ENCODE measurements at regions not wholly inside any gene's neighbourhood (a gene's known extent, or its start where the extent isn't known, plus 50 kb on each side); places are given as distances from the start of the nearest gene placed in this dataset.

GRCh38 chr13:70394031-70394548 is 285.8 kb upstream of the KLHL1 start:
- H4K20me1 ChIP-seq (ENCODE audit: insufficient read depth, low read length): no peaks in the 10 kb centered on the region
- no peaks in the 10 kb centered on the region for H3K27me3 ChIP-seq (ENCODE audit: insufficient read depth, low read length)
- no peaks in the 10 kb centered on the region for H3K36me3 ChIP-seq (ENCODE audit: insufficient read depth, low read length)
- H2AFZ ChIP-seq (ENCODE audit: low read length): no peak overlapping the region
- H3K9me3 ChIP-seq (ENCODE audit: low read depth, low read length): no peaks in the 10 kb centered on the region
- no peak overlapping the region for H3K4me2 ChIP-seq (ENCODE audit: insufficient read depth, low read length)
- no peak overlapping the region for H3K27ac ChIP-seq (ENCODE audit: low read depth, low read length)
- no peak for DNase-seq (ENCODE audit: insufficient read length, low spot score, missing footprints)
- no peak overlapping the region for H3K4me3 ChIP-seq (ENCODE audit: insufficient read depth, low read length)
- no peak for TF ChIP-seq CTCF (IDR thresholded peaks at IDR 0.05; ENCODE audit: extremely low read depth, low read depth, low read length)
- no peaks in the 10 kb centered on the region for H3K79me2 ChIP-seq (ENCODE audit: insufficient read depth, low read length)
- H3K4me1 ChIP-seq (ENCODE audit: insufficient read depth, low read length): no peaks in the 10 kb centered on the region

- H3K4me3 ChIP-seq (ENCODE audit: insufficient read depth, low read length): no peak overlapping the region
- no peaks in the 10 kb centered on the region for H3K9me3 ChIP-seq (ENCODE audit: low read depth, low read length)
- no peaks in the 10 kb centered on the region for H4K20me1 ChIP-seq (ENCODE audit: insufficient read depth, low read length)
- no peak overlapping the region for H3K27ac ChIP-seq (ENCODE audit: low read depth, low read length)
- H3K79me2 ChIP-seq (ENCODE audit: insufficient read depth, low read length): no peaks in the 10 kb centered on the region
- no peak for TF ChIP-seq CTCF (IDR thresholded peaks at IDR 0.05; ENCODE audit: extremely low read depth, low read depth, low read length)
- H2AFZ ChIP-seq (ENCODE audit: low read length): no peak overlapping the region
- no peaks in the 10 kb centered on the region for H3K4me1 ChIP-seq (ENCODE audit: insufficient read depth, low read length)
- no peaks in the 10 kb centered on the region for H3K27me3 ChIP-seq (ENCODE audit: insufficient read depth, low read length)
- no peaks in the 10 kb centered on the region for H3K36me3 ChIP-seq (ENCODE audit: insufficient read depth, low read length)
- DNase-seq (ENCODE audit: insufficient read length, low spot score, missing footprints): no peak
- no peak overlapping the region for H3K4me2 ChIP-seq (ENCODE audit: insufficient read depth, low read length)
Observed at GRCh38 chr13:70391678-70392077, 283.4 kb upstream of the KLHL1 start.

- H2AFZ ChIP-seq (ENCODE audit: low read length): no peak overlapping the region
- H3K36me3 ChIP-seq (ENCODE audit: insufficient read depth, low read length): no peaks in the 10 kb centered on the region
- no peaks in the 10 kb centered on the region for H3K27me3 ChIP-seq (ENCODE audit: insufficient read depth, low read length)
- no peaks in the 10 kb centered on the region for H3K9me3 ChIP-seq (ENCODE audit: low read depth, low read length)
- H3K27ac ChIP-seq (ENCODE audit: low read depth, low read length): no peak overlapping the region
- H3K4me1 ChIP-seq (ENCODE audit: insufficient read depth, low read length): no peaks in the 10 kb centered on the region
- H3K79me2 ChIP-seq (ENCODE audit: insufficient read depth, low read length): no peaks in the 10 kb centered on the region
- no peak for TF ChIP-seq CTCF (IDR thresholded peaks at IDR 0.05; ENCODE audit: extremely low read depth, low read depth, low read length)
- no peak overlapping the region for H3K4me3 ChIP-seq (ENCODE audit: insufficient read depth, low read length)
- no peak overlapping the region for H3K4me2 ChIP-seq (ENCODE audit: insufficient read depth, low read length)
- H4K20me1 ChIP-seq (ENCODE audit: insufficient read depth, low read length): no peaks in the 10 kb centered on the region
- no peak for DNase-seq (ENCODE audit: insufficient read length, low spot score, missing footprints)
Observed at GRCh38 chr13:70390968-70391367, 282.7 kb upstream of the KLHL1 start.

- H3K27ac ChIP-seq (ENCODE audit: low read depth, low read length): no peak overlapping the region
- no peak overlapping the region for H2AFZ ChIP-seq (ENCODE audit: low read length)
- no peak overlapping the region for H3K4me2 ChIP-seq (ENCODE audit: insufficient read depth, low read length)
- H3K9me3 ChIP-seq (ENCODE audit: low read depth, low read length): peaks cover 2% of the 10 kb centered on the region
- H3K79me2 ChIP-seq (ENCODE audit: insufficient read depth, low read length): no peaks in the 10 kb centered on the region
- no peak for DNase-seq (ENCODE audit: insufficient read length, low spot score, missing footprints)
- no peaks in the 10 kb centered on the region for H4K20me1 ChIP-seq (ENCODE audit: insufficient read depth, low read length)
- no peak overlapping the region for H3K4me3 ChIP-seq (ENCODE audit: insufficient read depth, low read length)
- H3K36me3 ChIP-seq (ENCODE audit: insufficient read depth, low read length): no peaks in the 10 kb centered on the region
- no peaks in the 10 kb centered on the region for H3K27me3 ChIP-seq (ENCODE audit: insufficient read depth, low read length)
- TF ChIP-seq CTCF (IDR thresholded peaks at IDR 0.05; ENCODE audit: extremely low read depth, low read depth, low read length): no peak
- H3K4me1 ChIP-seq (ENCODE audit: insufficient read depth, low read length): no peaks in the 10 kb centered on the region
Observed at GRCh38 chr13:70390064-70390463, 281.8 kb upstream of the KLHL1 start.

Data from osteoblast (primary cell).